WTC11 (cell line): ENCODE measurements at regions not wholly inside any gene's neighbourhood (a gene's known extent, or its start where the extent isn't known, plus 50 kb on each side); places are given as distances from the start of the nearest gene placed in this dataset.

Experiments
- ATAC-seq: fragments of 200-7000 bp; cut with Tn5 transposase; 2 replicates; pipeline ENCODE4 v1.10.0; 2021; ENCODE audit warnings: mild to moderate bottlenecking, moderate library complexity
- CTCF ChIA-PET: fragments of 300-600 bp; sonication (Branson Sonifier 250); formaldehyde crosslinking; loops from one replicate; lab custom pipeline; 2021; ENCODE audit warnings: antibody characterized with exemption; lab: Charles Lee
- POLR2A ChIA-PET: fragments of 350-600 bp; sonication (Branson Sonifier 250); formaldehyde crosslinking; loops from one replicate; lab custom pipeline; 2021; ENCODE audit warnings: antibody characterized with exemption; lab: Charles Lee
- DNase-seq: peaks from one replicate; pipeline ENCODE4 v3.0.0; 2021; ENCODE audit warnings: low spot score
- H3K27ac Mint-ChIP-seq: 2 replicates; pipeline ENCODE4 v1.8.0; 2021; ENCODE audit warnings: mixed read lengths
- H3K27me3 Mint-ChIP-seq: 2 replicates; pipeline ENCODE4 v1.8.0; 2021; ENCODE audit warnings: low read depth, mild to moderate bottlenecking, moderate library complexity, mixed read lengths
- H3K36me3 Mint-ChIP-seq: 2 replicates; pipeline ENCODE4 v1.8.0; 2021; ENCODE audit warnings: mixed read lengths
- H3K4me1 Mint-ChIP-seq: 2 replicates; pipeline ENCODE4 v1.8.0; 2022; ENCODE audit warnings: mixed read lengths
- H3K4me3 Mint-ChIP-seq: 2 replicates; pipeline ENCODE4 v1.8.0; 2021; ENCODE audit warnings: mild to moderate bottlenecking, moderate library complexity, mixed read lengths
- H3K9me3 Mint-ChIP-seq: 2 replicates; pipeline ENCODE4 v1.8.0; 2021; ENCODE audit warnings: mixed read lengths
- CBFB ChIP-seq: sonication (generic); formaldehyde crosslinking; IDR thresholded peaks from 2 replicates; pipeline ENCODE4 v1.8.1; 2022; ENCODE audit warnings: mild to moderate bottlenecking, low read depth, missing genetic modification reagents
- CREM ChIP-seq: sonication (generic); formaldehyde crosslinking; IDR thresholded peaks from 2 replicates; pipeline ENCODE4 v1.8.1; 2022; ENCODE audit warnings: mild to moderate bottlenecking, missing genetic modification reagents, moderate library complexity
- JAZF1 ChIP-seq: fragments of 250-450 bp; sonication (Bioruptor Pico); IDR thresholded peaks from 2 replicates; pipeline ENCODE4 v1.9.0; 2021; ENCODE audit warnings: moderate library complexity, mild to moderate bottlenecking, inconsistent platforms
- MYBL2 ChIP-seq: sonication (generic); formaldehyde crosslinking; IDR thresholded peaks from 2 replicates; pipeline ENCODE4 v1.8.1; 2023; ENCODE audit warnings: mild to moderate bottlenecking, moderate library complexity, missing genetic modification reagents
- SMAD3 ChIP-seq: sonication (generic); formaldehyde crosslinking; IDR thresholded peaks from 2 replicates; pipeline ENCODE4 v1.8.0; 2022; ENCODE audit warnings: missing genetic modification reagents, mild to moderate bottlenecking, borderline replicate concordance
- SP1 ChIP-seq: sonication (generic); formaldehyde crosslinking; conservative IDR thresholded peaks from 2 replicates; pipeline ENCODE4 v1.8.1; 2022; ENCODE audit warnings: missing genetic modification reagents
- TEAD4 ChIP-seq: sonication (generic); formaldehyde crosslinking; IDR thresholded peaks from 2 replicates; pipeline ENCODE4 v1.8.0; 2022; ENCODE audit warnings: mild to moderate bottlenecking, missing genetic modification reagents
- ZNF317 ChIP-seq: sonication (generic); formaldehyde crosslinking; IDR thresholded peaks from 2 replicates; pipeline ENCODE4 v1.8.1; 2023; ENCODE audit warnings: low read depth, mild to moderate bottlenecking, moderate library complexity, missing genetic modification reagents, borderline replicate concordance
- ZNF396 ChIP-seq: fragments of 250-450 bp; sonication (Bioruptor Pico); IDR thresholded peaks from 2 replicates; pipeline ENCODE4 v1.8.0; 2021; ENCODE audit warnings: mild to moderate bottlenecking, moderate library complexity, borderline replicate concordance
- TF ChIP-seq, protein P1 (sequence below): sonication (generic); formaldehyde crosslinking; IDR thresholded peaks from 2 replicates; pipeline ENCODE4 v1.8.0; 2023; ENCODE audit warnings: missing genetic modification reagents
- TF ChIP-seq, protein P2 (sequence below): sonication (generic); formaldehyde crosslinking; IDR thresholded peaks from 2 replicates; pipeline ENCODE4 v1.8.1; 2023; ENCODE audit warnings: mild to moderate bottlenecking, missing genetic modification reagents, borderline replicate concordance
- TF ChIP-seq, protein P3 (sequence below): fragments of 250-450 bp; sonication (Bioruptor Pico); IDR thresholded peaks from 2 replicates; pipeline ENCODE4 v1.8.0; 2021; ENCODE audit warnings: mild to moderate bottlenecking
- TF ChIP-seq, protein P4 (sequence below): sonication (generic); formaldehyde crosslinking; IDR thresholded peaks from 2 replicates; pipeline ENCODE4 v1.8.0; 2023; ENCODE audit warnings: missing genetic modification reagents, mild to moderate bottlenecking, borderline replicate concordance
- TF ChIP-seq, protein P5 (sequence below): fragments of 250-450 bp; sonication (Bioruptor Pico); conservative IDR thresholded peaks from 2 replicates; pipeline ENCODE4 v1.9.0; 2021; ENCODE audit warnings: mild to moderate bottlenecking
- TF ChIP-seq, protein P6 (sequence below): sonication (generic); formaldehyde crosslinking; IDR thresholded peaks from 2 replicates; pipeline ENCODE4 v1.8.1; 2022; ENCODE audit warnings: mild to moderate bottlenecking, moderate library complexity, missing genetic modification reagents
- TF ChIP-seq, protein P7 (sequence below): sonication (generic); formaldehyde crosslinking; IDR thresholded peaks from 2 replicates; pipeline ENCODE4 v1.8.0; 2022; ENCODE audit warnings: mild to moderate bottlenecking, missing genetic modification reagents
- TF ChIP-seq, protein P8 (sequence below): sonication (generic); formaldehyde crosslinking; IDR thresholded peaks from 2 replicates; pipeline ENCODE4 v1.8.1; 2023; ENCODE audit warnings: mild to moderate bottlenecking, missing genetic modification reagents
- TF ChIP-seq, protein P9 (sequence below): sonication (generic); formaldehyde crosslinking; IDR thresholded peaks from 2 replicates; pipeline ENCODE4 v1.8.0; 2022; ENCODE audit warnings: missing genetic modification reagents

DNA sequence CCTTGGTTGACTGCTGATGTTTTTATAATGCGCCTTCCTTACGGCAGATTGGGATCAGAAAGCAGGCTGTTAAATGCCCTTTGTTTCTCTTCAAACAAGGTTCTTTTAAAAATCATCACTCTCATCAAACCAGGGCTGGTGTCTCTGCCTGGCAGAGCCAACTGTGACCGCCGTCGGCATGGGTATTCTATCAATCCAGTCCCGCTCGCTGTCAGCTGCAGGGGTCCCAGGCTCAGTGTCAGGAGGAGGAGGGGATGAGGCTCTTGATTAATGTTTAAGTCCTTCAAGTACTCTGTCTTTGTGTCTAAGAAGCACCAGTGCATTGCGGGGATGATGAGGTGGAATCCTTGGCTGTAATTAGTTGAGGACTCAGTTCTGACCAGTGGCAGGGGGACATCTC, 348.1 kb downstream of the RNF144A start:
- CTCF ChIA-PET = no interaction called here
- no peaks in the 10 kb centered on the region; the same call in 1 of the 2 replicates for H3K27me3 Mint-ChIP-seq
- H3K36me3 Mint-ChIP-seq = no peaks in the 10 kb centered on the region
- ATAC-seq = no peak
- H3K4me1 Mint-ChIP-seq = peaks cover 16% of the 10 kb centered on the region
- no peak overlapping the region for H3K4me3 Mint-ChIP-seq
- no peaks in the 10 kb centered on the region for H3K9me3 Mint-ChIP-seq
- TF ChIP-seq, protein P1, sequence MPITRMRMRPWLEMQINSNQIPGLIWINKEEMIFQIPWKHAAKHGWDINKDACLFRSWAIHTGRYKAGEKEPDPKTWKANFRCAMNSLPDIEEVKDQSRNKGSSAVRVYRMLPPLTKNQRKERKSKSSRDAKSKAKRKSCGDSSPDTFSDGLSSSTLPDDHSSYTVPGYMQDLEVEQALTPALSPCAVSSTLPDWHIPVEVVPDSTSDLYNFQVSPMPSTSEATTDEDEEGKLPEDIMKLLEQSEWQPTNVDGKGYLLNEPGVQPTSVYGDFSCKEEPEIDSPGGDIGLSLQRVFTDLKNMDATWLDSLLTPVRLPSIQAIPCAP (CRISPR knock-in tag) = no peak
- TF ChIP-seq, protein P2, sequence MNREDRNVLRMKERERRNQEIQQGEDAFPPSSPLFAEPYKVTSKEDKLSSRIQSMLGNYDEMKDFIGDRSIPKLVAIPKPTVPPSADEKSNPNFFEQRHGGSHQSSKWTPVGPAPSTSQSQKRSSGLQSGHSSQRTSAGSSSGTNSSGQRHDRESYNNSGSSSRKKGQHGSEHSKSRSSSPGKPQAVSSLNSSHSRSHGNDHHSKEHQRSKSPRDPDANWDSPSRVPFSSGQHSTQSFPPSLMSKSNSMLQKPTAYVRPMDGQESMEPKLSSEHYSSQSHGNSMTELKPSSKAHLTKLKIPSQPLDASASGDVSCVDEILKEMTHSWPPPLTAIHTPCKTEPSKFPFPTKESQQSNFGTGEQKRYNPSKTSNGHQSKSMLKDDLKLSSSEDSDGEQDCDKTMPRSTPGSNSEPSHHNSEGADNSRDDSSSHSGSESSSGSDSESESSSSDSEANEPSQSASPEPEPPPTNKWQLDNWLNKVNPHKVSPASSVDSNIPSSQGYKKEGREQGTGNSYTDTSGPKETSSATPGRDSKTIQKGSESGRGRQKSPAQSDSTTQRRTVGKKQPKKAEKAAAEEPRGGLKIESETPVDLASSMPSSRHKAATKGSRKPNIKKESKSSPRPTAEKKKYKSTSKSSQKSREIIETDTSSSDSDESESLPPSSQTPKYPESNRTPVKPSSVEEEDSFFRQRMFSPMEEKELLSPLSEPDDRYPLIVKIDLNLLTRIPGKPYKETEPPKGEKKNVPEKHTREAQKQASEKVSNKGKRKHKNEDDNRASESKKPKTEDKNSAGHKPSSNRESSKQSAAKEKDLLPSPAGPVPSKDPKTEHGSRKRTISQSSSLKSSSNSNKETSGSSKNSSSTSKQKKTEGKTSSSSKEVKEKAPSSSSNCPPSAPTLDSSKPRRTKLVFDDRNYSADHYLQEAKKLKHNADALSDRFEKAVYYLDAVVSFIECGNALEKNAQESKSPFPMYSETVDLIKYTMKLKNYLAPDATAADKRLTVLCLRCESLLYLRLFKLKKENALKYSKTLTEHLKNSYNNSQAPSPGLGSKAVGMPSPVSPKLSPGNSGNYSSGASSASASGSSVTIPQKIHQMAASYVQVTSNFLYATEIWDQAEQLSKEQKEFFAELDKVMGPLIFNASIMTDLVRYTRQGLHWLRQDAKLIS (CRISPR knock-in tag) = no peak
- TF ChIP-seq ZNF317 (CRISPR knock-in tag) = no peak
- TF ChIP-seq ZNF396 (CRISPR knock-in tag) = no peak
- no peak for TF ChIP-seq JAZF1 (CRISPR knock-in tag)
- TF ChIP-seq, protein P3, sequence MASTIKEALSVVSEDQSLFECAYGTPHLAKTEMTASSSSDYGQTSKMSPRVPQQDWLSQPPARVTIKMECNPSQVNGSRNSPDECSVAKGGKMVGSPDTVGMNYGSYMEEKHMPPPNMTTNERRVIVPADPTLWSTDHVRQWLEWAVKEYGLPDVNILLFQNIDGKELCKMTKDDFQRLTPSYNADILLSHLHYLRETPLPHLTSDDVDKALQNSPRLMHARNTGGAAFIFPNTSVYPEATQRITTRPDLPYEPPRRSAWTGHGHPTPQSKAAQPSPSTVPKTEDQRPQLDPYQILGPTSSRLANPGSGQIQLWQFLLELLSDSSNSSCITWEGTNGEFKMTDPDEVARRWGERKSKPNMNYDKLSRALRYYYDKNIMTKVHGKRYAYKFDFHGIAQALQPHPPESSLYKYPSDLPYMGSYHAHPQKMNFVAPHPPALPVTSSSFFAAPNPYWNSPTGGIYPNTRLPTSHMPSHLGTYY (CRISPR knock-in tag) = no peak
- no peak for TF ChIP-seq SP1 (CRISPR knock-in tag)
- no peak for TF ChIP-seq SMAD3 (CRISPR knock-in tag)
- TF ChIP-seq CREM = no peak
- TF ChIP-seq, protein P4, sequence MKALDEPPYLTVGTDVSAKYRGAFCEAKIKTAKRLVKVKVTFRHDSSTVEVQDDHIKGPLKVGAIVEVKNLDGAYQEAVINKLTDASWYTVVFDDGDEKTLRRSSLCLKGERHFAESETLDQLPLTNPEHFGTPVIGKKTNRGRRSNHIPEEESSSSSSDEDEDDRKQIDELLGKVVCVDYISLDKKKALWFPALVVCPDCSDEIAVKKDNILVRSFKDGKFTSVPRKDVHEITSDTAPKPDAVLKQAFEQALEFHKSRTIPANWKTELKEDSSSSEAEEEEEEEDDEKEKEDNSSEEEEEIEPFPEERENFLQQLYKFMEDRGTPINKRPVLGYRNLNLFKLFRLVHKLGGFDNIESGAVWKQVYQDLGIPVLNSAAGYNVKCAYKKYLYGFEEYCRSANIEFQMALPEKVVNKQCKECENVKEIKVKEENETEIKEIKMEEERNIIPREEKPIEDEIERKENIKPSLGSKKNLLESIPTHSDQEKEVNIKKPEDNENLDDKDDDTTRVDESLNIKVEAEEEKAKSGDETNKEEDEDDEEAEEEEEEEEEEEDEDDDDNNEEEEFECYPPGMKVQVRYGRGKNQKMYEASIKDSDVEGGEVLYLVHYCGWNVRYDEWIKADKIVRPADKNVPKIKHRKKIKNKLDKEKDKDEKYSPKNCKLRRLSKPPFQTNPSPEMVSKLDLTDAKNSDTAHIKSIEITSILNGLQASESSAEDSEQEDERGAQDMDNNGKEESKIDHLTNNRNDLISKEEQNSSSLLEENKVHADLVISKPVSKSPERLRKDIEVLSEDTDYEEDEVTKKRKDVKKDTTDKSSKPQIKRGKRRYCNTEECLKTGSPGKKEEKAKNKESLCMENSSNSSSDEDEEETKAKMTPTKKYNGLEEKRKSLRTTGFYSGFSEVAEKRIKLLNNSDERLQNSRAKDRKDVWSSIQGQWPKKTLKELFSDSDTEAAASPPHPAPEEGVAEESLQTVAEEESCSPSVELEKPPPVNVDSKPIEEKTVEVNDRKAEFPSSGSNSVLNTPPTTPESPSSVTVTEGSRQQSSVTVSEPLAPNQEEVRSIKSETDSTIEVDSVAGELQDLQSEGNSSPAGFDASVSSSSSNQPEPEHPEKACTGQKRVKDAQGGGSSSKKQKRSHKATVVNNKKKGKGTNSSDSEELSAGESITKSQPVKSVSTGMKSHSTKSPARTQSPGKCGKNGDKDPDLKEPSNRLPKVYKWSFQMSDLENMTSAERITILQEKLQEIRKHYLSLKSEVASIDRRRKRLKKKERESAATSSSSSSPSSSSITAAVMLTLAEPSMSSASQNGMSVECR (CRISPR knock-in tag) = no peak
- TF ChIP-seq, protein P5, sequence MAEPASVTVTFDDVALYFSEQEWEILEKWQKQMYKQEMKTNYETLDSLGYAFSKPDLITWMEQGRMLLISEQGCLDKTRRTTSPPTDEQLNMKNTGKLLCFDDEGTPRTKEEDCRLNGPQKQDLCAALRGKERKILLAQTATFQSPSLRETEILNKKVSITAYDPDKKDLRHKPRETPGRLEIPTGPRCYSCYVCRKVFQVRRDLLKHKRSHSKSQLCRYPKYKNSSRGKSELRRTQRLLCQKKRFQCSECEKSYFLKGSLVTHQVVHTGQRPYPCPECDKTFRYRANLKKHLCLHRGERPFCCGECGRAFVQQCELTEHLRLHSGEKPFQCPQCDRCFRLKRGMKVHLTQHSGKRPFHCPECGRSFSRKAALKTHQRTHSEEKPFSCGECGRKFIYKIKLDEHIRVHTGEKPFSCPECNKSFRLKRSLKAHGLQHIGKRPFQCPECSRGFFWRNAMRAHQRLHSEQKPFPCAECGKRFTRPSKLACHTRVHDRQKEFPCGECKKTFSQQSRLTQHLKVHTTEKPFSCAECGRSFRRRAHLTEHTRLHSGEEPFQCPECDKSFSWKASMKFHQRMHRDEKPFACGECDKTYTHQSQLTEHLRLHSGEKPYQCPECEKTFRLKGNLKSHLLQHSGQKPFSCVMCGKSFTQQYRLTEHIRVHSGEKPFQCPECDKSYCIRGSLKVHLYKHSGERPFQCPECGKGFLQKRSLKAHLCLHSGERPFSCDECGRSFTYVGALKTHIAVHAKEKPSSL (CRISPR knock-in tag) = no peak
- TF ChIP-seq, protein P6, sequence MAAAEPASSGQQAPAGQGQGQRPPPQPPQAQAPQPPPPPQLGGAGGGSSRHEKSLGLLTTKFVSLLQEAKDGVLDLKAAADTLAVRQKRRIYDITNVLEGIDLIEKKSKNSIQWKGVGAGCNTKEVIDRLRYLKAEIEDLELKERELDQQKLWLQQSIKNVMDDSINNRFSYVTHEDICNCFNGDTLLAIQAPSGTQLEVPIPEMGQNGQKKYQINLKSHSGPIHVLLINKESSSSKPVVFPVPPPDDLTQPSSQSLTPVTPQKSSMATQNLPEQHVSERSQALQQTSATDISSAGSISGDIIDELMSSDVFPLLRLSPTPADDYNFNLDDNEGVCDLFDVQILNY (CRISPR knock-in tag) = no peak
- no peak for TF ChIP-seq CBFB
- TF ChIP-seq TEAD4 = no peak
- TF ChIP-seq, protein P7, sequence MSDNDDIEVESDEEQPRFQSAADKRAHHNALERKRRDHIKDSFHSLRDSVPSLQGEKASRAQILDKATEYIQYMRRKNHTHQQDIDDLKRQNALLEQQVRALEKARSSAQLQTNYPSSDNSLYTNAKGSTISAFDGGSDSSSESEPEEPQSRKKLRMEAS (CRISPR knock-in tag) = no peak
- TF ChIP-seq, protein P8, sequence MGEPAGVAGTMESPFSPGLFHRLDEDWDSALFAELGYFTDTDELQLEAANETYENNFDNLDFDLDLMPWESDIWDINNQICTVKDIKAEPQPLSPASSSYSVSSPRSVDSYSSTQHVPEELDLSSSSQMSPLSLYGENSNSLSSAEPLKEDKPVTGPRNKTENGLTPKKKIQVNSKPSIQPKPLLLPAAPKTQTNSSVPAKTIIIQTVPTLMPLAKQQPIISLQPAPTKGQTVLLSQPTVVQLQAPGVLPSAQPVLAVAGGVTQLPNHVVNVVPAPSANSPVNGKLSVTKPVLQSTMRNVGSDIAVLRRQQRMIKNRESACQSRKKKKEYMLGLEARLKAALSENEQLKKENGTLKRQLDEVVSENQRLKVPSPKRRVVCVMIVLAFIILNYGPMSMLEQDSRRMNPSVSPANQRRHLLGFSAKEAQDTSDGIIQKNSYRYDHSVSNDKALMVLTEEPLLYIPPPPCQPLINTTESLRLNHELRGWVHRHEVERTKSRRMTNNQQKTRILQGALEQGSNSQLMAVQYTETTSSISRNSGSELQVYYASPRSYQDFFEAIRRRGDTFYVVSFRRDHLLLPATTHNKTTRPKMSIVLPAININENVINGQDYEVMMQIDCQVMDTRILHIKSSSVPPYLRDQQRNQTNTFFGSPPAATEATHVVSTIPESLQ (CRISPR knock-in tag) = no peak
- TF ChIP-seq MYBL2 (CRISPR knock-in tag) = no peak
- TF ChIP-seq, protein P9, sequence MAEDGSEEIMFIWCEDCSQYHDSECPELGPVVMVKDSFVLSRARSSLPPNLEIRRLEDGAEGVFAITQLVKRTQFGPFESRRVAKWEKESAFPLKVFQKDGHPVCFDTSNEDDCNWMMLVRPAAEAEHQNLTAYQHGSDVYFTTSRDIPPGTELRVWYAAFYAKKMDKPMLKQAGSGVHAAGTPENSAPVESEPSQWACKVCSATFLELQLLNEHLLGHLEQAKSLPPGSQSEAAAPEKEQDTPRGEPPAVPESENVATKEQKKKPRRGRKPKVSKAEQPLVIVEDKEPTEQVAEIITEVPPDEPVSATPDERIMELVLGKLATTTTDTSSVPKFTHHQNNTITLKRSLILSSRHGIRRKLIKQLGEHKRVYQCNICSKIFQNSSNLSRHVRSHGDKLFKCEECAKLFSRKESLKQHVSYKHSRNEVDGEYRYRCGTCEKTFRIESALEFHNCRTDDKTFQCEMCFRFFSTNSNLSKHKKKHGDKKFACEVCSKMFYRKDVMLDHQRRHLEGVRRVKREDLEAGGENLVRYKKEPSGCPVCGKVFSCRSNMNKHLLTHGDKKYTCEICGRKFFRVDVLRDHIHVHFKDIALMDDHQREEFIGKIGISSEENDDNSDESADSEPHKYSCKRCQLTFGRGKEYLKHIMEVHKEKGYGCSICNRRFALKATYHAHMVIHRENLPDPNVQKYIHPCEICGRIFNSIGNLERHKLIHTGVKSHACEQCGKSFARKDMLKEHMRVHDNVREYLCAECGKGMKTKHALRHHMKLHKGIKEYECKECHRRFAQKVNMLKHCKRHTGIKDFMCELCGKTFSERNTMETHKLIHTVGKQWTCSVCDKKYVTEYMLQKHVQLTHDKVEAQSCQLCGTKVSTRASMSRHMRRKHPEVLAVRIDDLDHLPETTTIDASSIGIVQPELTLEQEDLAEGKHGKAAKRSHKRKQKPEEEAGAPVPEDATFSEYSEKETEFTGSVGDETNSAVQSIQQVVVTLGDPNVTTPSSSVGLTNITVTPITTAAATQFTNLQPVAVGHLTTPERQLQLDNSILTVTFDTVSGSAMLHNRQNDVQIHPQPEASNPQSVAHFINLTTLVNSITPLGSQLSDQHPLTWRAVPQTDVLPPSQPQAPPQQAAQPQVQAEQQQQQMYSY (CRISPR knock-in tag) = no peak
- TF ChIP-seq, all 79 proteins: peak for 0
- POLR2A ChIA-PET = no interaction called here
- H3K27ac Mint-ChIP-seq = no peak overlapping the region
- no peak for DNase-seq
